ENCODE measurements at regions not wholly inside any gene's neighbourhood (a gene's known extent, or its start where the extent isn't known, plus 50 kb on each side); places are given as distances from the start of the nearest gene placed in this dataset.

- TF ChIP-seq CTCF (IDR thresholded peaks at IDR 0.05; ENCODE audit: low read length), result no peak
- TF ChIP-seq EZH2 (IDR thresholded peaks at IDR 0.05; ENCODE audit: borderline replicate concordance, low read length), result no peak
Measured at GRCh38 chr6:22199771-22200170, 97.1 kb downstream of the PRL start.

All from OCI-LY1 (cell line).